ENCODE measurements at regions not wholly inside any gene's neighbourhood (a gene's known extent, or its start where the extent isn't known, plus 50 kb on each side); places are given as distances from the start of the nearest gene placed in this dataset.
"Not testable (repeated sequence)": the region's sequence is repeated elsewhere in the genome, so short reads cannot be mapped to it uniquely, and the experiment has no call there.

- no peak for DNase-seq
These were observed 347.5 kb upstream of the SFSWAP start for GRCh38 chr12:131363393-131363792.

GRCh38 chr12:131363841-131364495 is 346.9 kb upstream of the SFSWAP start:
- no peak for DNase-seq

- DNase-seq = no peak
These were observed 345.7 kb upstream of the SFSWAP start for GRCh38 chr12:131364903-131365820.

- DNase-seq = no peak
These were observed 345.0 kb upstream of the SFSWAP start for GRCh38 chr12:131365821-131366260.

- DNase-seq = no peak
These were observed 344.5 kb upstream of the SFSWAP start for GRCh38 chr12:131366261-131366871.

- not testable (repeated sequence) for DNase-seq
These were observed 343.6 kb upstream of the SFSWAP start for GRCh38 chr12:131367067-131367982.

GRCh38 chr12:131367983-131368667 is 342.8 kb upstream of the SFSWAP start:
- DNase-seq = no peak

GRCh38 chr12:131368668-131369071 is 342.2 kb upstream of the SFSWAP start:
- no peak for DNase-seq

- no peak for DNase-seq
These were observed 341.6 kb upstream of the SFSWAP start for GRCh38 chr12:131369094-131369845.

- no peak for DNase-seq
These were observed 340.6 kb upstream of the SFSWAP start for GRCh38 chr12:131370321-131370720.

- no peak for DNase-seq
These were observed 340.0 kb upstream of the SFSWAP start for GRCh38 chr12:131370791-131371347.

- no peak for DNase-seq
These were observed 339.3 kb upstream of the SFSWAP start for GRCh38 chr12:131371401-131372170.

- no peak for DNase-seq
These were observed 338.8 kb upstream of the SFSWAP start for GRCh38 chr12:131372171-131372475.

GRCh38 chr12:131372706-131373195 is 338.1 kb upstream of the SFSWAP start:
- DNase-seq = no peak

GRCh38 chr12:131375261-131375971 is 335.5 kb upstream of the SFSWAP start:
- DNase-seq = no peak

GRCh38 chr12:131375972-131376345 is 334.9 kb upstream of the SFSWAP start:
- DNase-seq = no peak

- no peak for DNase-seq
These were observed 332.6 kb upstream of the SFSWAP start for GRCh38 chr12:131378176-131378842.

- DNase-seq = no peak
These were observed 331.8 kb upstream of the SFSWAP start for GRCh38 chr12:131378861-131379665.
